Cerebellar nuclear complex (tissue), 1 donor: ENCODE measurements at regions not wholly inside any gene's neighbourhood (a gene's known extent, or its start where the extent isn't known, plus 50 kb on each side); places are given as distances from the start of the nearest gene placed in this dataset.

ENCODE experiments used
- DNase-seq, 2 experiments: peaks; one replicate each; lab custom pipeline; 2025; lab: John Stamatoyannopoulos, UW

- DNase-seq = no peak
These were observed 52.0 kb upstream of the GATA5 start for GRCh38 chr20:62527781-62528180.

- no peak for DNase-seq
These were observed 53.4 kb upstream of the GATA5 start for GRCh38 chr20:62528983-62529891.

GRCh38 chr20:62529896-62530642 lies 54.3 kb upstream of the GATA5 start:
- no peak for DNase-seq

GRCh38 chr20:62530643-62531032 lies 54.8 kb upstream of the GATA5 start:
- no peak for DNase-seq

- no peak for DNase-seq
These were observed 55.4 kb upstream of the GATA5 start for GRCh38 chr20:62531046-62531838.

GRCh38 chr20:62532921-62533320 lies 57.1 kb upstream of the GATA5 start:
- no peak for DNase-seq

GRCh38 chr20:62533591-62534495 lies 58.0 kb upstream of the GATA5 start:
- DNase-seq = no peak

GRCh38 chr20:62534526-62535221 lies 58.9 kb upstream of the GATA5 start:
- DNase-seq = no peak

GRCh38 chr20:62535282-62535811 lies 59.6 kb upstream of the GATA5 start:
- DNase-seq = no peak

GRCh38 chr20:62535964-62536363 lies 60.2 kb upstream of the GATA5 start:
- DNase-seq = no peak

- no peak for DNase-seq
These were observed 61.1 kb upstream of the GATA5 start for GRCh38 chr20:62536871-62537401.

GRCh38 chr20:62537649-62538292 lies 62.0 kb upstream of the GATA5 start:
- no peak for DNase-seq

- no peak for DNase-seq
These were observed 63.6 kb upstream of the GATA5 start for GRCh38 chr20:62539198-62540045.

GRCh38 chr20:62540504-62540903 lies 64.7 kb upstream of the GATA5 start:
- no peak for DNase-seq

- DNase-seq = no peak
These were observed 67.1 kb upstream of the GATA5 start for GRCh38 chr20:62542862-62543261.

GRCh38 chr20:62543470-62544302 lies 67.9 kb upstream of the GATA5 start:
- DNase-seq = no peak

GRCh38 chr20:62544505-62545055 lies 68.8 kb upstream of the GATA5 start:
- DNase-seq = no peak
